HG02759 (cell line): ENCODE measurements at regions not wholly inside any gene's neighbourhood (a gene's known extent, or its start where the extent isn't known, plus 50 kb on each side); places are given as distances from the start of the nearest gene placed in this dataset.

ENCODE experiments used
- ATAC-seq: cut with Tn5 transposase; IDR thresholded peaks from one replicate; pipeline ENCODE4 v1.9.1; 2021; ENCODE audit warnings: mild to moderate bottlenecking, moderate library complexity; ENCODE audit not compliant: unreplicated experiment

DNA sequence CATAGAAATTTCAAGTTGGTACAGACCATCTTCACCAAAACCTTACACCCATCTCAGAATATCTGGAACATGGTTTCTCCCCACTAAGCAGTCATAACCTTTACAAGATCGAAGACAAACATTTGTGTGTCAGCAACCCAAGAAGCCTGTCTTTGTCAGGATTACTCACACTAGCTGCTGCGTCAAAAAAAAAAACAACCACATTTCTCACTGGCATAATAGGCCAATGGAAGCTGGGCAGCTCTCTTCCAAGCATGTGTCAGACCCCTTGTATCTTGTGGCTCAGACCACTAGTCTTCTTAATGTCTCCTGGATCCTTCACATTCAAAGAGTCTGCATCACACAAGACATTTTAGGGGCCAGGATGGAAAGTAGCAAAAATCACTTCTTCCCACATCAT is 266.9 kb upstream of the IGF1R start:
- no peak for ATAC-seq

- no peak for ATAC-seq
These were observed 266.2 kb upstream of the IGF1R start for GRCh38 chr15:98382139-98382538.

DNA sequence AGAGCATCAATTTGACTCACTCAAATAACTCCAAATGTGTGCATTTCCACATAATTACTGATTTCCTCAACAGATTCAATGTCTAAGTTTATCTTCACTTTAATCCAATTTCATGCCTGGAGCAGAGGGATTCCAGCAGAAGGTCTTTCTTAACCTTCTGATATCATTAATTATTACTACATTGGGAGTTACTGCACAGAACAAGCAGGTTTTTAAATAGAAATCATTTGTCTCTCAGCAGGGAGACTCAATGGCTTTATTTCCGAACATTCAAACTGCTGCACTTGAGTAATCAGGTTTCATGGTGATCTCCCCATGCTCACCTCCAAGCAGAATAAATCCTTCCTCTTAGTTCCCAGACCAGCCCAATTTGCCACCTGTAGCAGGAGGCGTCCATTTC is 264.8 kb upstream of the IGF1R start:
- ATAC-seq = no peak

DNA sequence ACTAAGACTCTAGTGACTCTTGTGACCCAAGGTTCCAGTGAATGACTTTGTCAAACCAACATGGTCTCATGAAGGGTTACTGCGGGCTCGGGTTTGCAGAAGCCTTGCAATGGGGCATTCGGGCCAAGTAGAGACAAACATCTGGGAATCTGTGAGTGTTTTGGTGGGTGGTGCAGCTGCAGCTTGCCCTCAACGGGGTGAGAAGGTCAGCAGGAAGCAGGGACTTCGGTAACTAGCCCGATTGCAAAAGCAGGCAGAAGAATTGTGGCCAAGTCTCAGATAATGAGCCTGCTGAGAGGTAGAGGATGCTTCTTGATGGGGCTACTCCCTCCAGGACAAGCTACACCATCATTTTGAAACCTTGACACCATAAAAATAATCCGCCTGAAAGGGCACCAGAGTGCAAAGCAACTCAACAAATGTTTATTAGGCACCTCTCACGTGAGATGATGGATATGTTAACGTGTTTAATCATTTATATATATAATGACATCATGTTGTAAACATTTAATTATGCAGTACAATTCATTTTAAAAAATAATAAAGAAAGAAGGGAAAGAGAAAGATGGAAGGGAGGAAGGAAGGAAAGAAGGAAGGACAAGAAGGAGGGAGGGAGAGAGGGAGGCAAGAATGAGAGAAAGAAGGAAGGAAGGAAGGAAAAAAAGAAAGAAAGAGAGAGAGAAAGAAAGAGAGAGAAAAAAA is 263.9 kb upstream of the IGF1R start:
- no peak for ATAC-seq

GRCh38 chr15:98385752-98386381 is 262.5 kb upstream of the IGF1R start:
- ATAC-seq = no peak

DNA sequence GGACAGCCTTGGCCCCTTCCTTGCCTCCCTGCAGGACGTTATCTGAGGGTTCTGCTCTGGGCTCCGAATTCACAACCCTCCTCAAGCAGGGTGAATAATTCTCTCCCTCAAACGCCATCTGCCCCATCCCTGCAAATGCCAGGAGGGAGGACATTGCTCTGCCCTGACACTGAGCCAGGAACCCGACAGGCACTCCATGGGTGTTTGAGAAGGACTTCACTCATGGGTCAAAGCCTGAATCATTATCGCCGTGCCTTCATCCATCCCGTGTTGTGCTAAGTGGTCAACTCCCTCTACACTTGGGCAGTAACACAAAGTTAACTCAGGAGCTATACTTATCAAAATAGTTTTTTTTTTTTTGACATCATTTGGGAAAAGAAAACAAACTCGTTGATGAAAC is 261.8 kb upstream of the IGF1R start:
- no peak for ATAC-seq

DNA sequence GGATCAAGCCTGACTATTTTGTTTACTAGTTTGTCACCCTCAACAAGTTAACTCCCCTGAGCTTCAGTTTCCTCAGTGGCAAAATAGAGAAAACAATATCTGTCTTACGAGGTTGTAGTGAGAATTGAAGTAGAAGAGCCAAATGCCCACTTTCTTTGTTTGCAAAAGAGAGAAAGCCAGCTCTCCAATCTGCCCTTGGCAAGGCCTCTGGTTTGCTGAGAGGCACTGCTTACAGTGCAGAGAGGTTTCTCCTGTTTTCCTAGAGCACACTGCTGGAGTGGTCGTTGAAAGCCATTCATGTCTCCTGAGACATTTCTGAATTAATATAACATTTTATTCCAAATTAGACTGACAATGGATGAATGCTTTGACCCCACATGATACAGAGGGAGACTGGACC is 260.5 kb upstream of the IGF1R start:
- no peak for ATAC-seq

- ATAC-seq = no peak
These were observed 257.3 kb upstream of the IGF1R start for GRCh38 chr15:98390946-98391530.

- ATAC-seq = no peak
These were observed 256.8 kb upstream of the IGF1R start for GRCh38 chr15:98391568-98391967.

DNA sequence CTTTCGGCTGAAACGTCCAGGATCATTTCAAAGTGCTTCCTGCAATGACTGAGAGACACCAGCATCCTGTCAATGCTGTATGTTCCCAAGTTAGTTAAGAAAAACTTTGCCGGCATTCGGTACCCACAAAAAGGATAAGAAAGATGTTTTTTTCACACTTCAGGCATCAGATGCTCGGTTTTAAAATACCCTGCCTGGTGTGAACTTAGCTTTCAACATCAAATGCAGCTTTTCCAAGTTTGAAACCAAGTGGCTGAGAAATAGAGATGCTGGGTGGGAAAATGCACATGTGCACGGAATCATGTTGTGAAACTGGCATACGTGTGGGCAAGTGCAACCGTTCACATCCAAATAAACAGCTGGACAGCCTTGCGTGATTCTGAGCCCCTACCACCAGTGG is 254.9 kb upstream of the IGF1R start:
- no peak for ATAC-seq

DNA sequence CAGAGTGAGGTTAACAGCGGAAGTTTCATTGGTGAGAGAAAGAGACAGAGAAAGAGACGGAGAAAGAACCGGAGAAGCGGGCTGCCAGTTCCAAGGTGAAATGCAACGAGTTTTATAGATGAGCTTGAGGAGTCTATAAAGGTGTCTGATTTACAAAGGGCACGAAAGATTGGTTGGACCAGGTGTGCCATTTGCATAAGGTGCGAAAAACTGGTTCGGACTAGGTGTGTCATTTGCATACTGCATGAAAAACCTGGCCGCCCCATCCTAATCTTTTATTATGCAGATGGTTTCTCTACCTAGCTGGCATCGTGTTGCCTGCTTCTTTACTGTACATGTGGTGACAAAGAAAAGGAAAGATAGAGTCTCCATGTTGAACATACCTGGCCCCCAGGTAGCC is 253.8 kb upstream of the IGF1R start:
- no peak for ATAC-seq

DNA sequence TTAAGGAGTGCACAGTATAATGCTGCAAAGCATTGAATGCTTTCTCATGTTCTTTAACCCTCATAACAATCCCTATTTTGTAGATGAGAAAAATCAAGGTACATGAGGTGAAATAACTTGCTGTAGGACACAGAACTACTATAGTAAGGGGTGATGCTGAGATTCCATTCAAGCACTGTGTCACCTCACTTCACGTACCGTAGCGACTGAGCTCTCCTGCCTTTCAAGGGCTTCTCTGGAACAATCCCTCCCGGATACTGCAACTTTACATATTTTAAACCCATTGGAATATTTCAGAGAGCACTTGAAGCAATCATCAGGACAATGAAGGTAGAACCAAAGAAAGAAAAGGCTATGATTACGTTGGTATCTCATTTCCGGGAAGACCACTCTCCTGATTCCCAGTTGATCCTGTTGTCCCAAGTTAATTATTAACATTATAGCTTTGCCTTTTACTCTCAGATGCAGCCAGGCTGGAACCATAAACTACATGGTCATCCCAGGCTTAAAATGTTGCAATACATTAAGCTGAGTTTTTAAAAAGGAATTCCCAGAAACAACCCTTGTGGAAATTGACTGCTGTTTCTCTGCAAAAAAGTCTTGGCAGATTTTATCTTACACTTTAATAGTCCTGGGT is 252.2 kb upstream of the IGF1R start:
- ATAC-seq = no peak

DNA sequence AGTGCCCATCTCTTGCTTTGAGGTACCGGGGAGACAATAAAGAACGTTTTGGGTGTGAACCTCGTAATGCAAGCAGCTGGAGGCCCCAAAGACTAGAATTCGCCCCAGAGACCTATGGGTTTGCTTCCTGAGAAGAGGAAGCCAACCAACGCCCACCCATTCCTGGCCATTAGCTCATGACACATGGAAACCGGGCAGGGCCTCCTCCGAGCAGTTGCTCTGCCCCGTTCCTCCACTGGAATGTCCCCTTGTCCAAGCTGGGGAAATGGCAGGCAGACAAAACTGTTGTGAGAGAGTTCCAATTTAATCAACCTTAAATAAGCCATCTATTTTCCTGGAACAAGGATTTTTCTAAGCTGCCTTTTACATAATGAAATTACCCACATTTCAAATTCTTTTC is 250.9 kb upstream of the IGF1R start:
- no peak for ATAC-seq

- ATAC-seq = no peak
These were observed 250.3 kb upstream of the IGF1R start for GRCh38 chr15:98398056-98398455.

GRCh38 chr15:98398886-98399285 is 249.5 kb upstream of the IGF1R start:
- no peak for ATAC-seq

DNA sequence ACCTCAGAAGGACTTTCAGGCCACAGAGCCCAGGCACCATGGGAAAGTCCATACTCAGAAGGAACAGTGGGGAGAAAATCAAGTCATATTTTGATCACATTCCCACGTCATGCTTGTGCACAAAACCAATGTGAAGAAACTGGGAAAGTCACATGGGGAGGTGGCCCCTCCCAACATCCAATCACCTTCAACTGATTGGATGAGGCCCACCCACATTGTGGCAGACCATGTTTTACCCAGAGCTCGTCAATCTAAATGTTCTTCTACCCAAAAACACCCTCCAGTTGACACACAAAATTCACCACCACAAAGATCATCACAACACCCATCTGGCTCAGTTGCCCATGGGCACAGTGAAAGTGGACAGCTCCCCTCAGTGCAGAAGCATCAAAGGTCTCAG is 248.2 kb upstream of the IGF1R start:
- ATAC-seq = no peak

GRCh38 chr15:98401029-98401428 is 247.3 kb upstream of the IGF1R start:
- ATAC-seq = no peak

GRCh38 chr15:98402486-98402885 is 245.9 kb upstream of the IGF1R start:
- ATAC-seq = no peak

GRCh38 chr15:98403169-98403568 is 245.2 kb upstream of the IGF1R start:
- no peak for ATAC-seq

- no peak for ATAC-seq
These were observed 244.8 kb upstream of the IGF1R start for GRCh38 chr15:98403569-98403968.

GRCh38 chr15:98405013-98405412 is 243.3 kb upstream of the IGF1R start:
- ATAC-seq = no peak

- ATAC-seq = no peak
These were observed 240.1 kb upstream of the IGF1R start for GRCh38 chr15:98408231-98408630.
